Type B pancreatic cell (in vitro differentiated cells): ENCODE measurements at regions not wholly inside any gene's neighbourhood (a gene's known extent, or its start where the extent isn't known, plus 50 kb on each side); places are given as distances from the start of the nearest gene placed in this dataset.

Experiments used
- DNase-seq: peaks from one replicate; pipeline ENCODE4 v3.0.0; 2021; ENCODE audit warnings: mixed read lengths; ENCODE audit not compliant: unreplicated experiment; ENCODE audit errors: extremely low spot score
- H3K27ac Mint-ChIP-seq: 2 replicates; pipeline ENCODE4 v1.8.0; 2021; ENCODE audit warnings: mild to moderate bottlenecking, mixed read lengths
- H3K27me3 Mint-ChIP-seq: 2 replicates; pipeline ENCODE4 v1.8.0; 2021; ENCODE audit warnings: mixed read lengths
- H3K36me3 Mint-ChIP-seq: 2 replicates; pipeline ENCODE4 v1.8.0; 2021; ENCODE audit warnings: mixed read lengths
- H3K4me1 Mint-ChIP-seq: one replicate; pipeline ENCODE4 v1.8.0; 2021; ENCODE audit warnings: mixed read lengths; ENCODE audit not compliant: unreplicated experiment
- H3K4me3 Mint-ChIP-seq: 2 replicates; pipeline ENCODE4 v1.8.0; 2021; ENCODE audit warnings: mild to moderate bottlenecking, mixed read lengths
- H3K9me3 Mint-ChIP-seq: 2 replicates; pipeline ENCODE4 v1.8.0; 2021; ENCODE audit warnings: mixed read lengths
- CTCF ChIP-seq: fragments of 200-600 bp; sonication (generic); conservative IDR thresholded peaks from 2 replicates; pipeline ENCODE4 v1.5.0; 2021; ENCODE audit warnings: antibody characterized with exemption, mild to moderate bottlenecking

DNA sequence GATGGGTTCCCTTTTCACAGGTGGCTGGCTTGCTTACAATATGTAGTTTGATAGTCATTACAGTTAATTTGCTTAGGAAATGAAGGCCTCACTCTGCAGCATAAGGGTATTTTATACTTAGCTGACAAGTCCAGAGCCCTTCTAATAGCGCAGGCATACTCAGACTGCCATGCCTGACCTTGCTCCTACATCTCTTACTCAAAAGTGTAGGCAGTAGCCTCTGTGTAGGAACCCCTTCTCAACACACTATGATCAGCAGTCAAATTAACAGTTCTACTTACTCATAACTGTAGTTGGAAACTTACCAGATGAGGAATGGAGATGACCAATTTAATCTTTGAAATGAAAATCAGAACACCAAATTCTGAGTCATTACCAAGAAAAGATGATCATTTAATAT is 373.5 kb downstream of the TBC1D32 start:
- Mint-ChIP-seq H3K27me3 (no peaks in the 10 kb centered on the region), H3K4me3 (no peak overlapping the region), H3K36me3 (no peaks in the 10 kb centered on the region), H3K9me3 (no peaks in the 10 kb centered on the region), H3K27ac (no peak overlapping the region), H3K4me1 (peaks cover 4% of the 10 kb centered on the region)
- DNase-seq = no peak
- TF ChIP-seq CTCF = no peak

DNA sequence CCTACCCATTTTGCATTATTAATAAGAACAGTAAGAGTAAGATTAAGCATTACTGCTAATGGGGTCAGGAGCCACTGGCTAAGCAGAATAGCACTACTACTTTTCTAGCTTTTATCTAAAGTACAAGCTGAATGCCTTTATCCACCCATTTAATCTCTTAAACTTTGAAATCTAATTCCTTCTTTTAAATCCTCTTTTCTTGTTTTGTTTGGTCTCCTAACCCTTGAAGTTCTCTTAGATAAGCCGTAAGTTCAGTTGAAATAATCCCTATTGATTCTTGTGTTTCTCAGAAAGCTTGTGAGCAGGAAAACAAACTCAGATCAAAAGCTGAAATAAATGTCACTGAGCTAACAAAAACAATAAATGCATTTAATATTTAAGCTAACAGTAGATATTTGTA is 380.2 kb downstream of the TBC1D32 start:
- H3K36me3 Mint-ChIP-seq = no peaks in the 10 kb centered on the region
- H3K4me1 Mint-ChIP-seq = no peaks in the 10 kb centered on the region
- H3K27ac Mint-ChIP-seq = no peak overlapping the region
- no peaks in the 10 kb centered on the region for H3K9me3 Mint-ChIP-seq
- H3K4me3 Mint-ChIP-seq = no peak overlapping the region
- no peak for TF ChIP-seq CTCF
- no peaks in the 10 kb centered on the region for H3K27me3 Mint-ChIP-seq
- no peak for DNase-seq

- Mint-ChIP-seq H3K4me1 (no peaks in the 10 kb centered on the region), H3K9me3 (no peaks in the 10 kb centered on the region), H3K36me3 (no peaks in the 10 kb centered on the region), H3K4me3 (no peak overlapping the region), H3K27ac (no peak overlapping the region), H3K27me3 (no peaks in the 10 kb centered on the region)
- TF ChIP-seq CTCF = no peak
- no peak for DNase-seq
These were observed 383.0 kb downstream of the TBC1D32 start for GRCh38 chr6:120951258-120951657.

DNA sequence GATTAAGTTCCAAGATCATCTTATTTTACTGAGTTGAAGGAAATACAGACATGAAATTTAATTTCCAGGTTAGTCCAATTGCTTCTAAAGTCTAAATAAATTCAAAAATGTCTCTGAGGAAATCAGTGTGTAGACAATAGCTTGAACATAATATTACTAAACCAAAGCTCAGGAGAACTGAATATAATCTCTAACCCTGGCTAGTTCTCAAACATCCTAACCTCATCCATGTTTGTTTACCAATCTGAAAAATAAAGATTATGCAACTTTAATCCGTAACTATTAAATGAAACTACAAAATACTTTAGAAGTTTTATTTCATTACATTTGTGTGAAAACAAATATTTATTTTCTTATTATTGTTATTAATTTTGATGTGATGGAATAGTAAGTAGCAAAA is 387.2 kb downstream of the TBC1D32 start:
- Mint-ChIP-seq H3K36me3 (no peaks in the 10 kb centered on the region), H3K4me1 (no peaks in the 10 kb centered on the region), H3K27ac (no peak overlapping the region), H3K4me3 (no peak overlapping the region), H3K27me3 (no peaks in the 10 kb centered on the region), H3K9me3 (no peaks in the 10 kb centered on the region)
- no peak for DNase-seq
- no peak for TF ChIP-seq CTCF

DNA sequence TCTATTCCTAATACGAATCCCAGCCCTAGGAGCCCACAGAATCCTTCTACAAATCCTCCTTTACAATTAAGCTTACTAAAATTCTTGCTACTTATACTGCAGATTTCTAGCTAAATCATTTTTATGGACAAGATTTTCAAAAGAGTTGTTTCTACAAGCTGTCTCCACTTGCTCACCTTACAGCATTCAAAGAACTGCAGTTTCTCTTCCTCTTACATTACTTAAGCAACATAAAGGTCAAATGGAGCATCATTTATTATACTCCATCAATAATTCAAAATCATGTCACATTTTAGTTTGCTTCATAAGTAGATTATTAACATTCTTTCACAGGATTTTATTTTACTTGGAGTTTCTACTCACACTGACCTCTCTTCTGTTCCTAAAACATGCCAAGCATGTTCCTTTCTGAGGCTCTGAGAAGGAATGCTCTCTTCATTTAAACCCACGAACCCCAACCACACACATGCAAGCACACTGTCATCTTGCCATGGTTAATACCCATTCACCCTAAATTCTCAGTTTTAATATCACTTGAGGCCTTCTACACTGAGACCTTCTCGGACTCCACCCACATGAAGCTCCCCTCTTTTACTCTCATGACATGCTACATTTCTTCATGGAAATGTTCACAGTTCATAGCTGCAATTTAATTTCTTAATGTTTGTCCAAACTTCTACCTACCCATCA is 388.2 kb downstream of the TBC1D32 start:
- Mint-ChIP-seq H3K4me3 (no peak overlapping the region), H3K36me3 (no peaks in the 10 kb centered on the region), H3K27ac (no peak overlapping the region), H3K9me3 (no peaks in the 10 kb centered on the region), H3K4me1 (no peaks in the 10 kb centered on the region), H3K27me3 (no peaks in the 10 kb centered on the region)
- no peak for TF ChIP-seq CTCF
- DNase-seq = no peak
